GM18502 (cell line): ENCODE measurements at regions not wholly inside any gene's neighbourhood (a gene's known extent, or its start where the extent isn't known, plus 50 kb on each side); places are given as distances from the start of the nearest gene placed in this dataset.
A peak's percentile ranks its signal among the peaks of the same experiment; 100 is the strongest.
"Not testable (repeated sequence)": the region's sequence is repeated elsewhere in the genome, so short reads cannot be mapped to it uniquely, and the experiment has no call there.

Experiments used
- ATAC-seq: cut with Tn5 transposase; IDR thresholded peaks from one replicate; pipeline ENCODE4 v1.9.1; 2021; ENCODE audit warnings: mild to moderate bottlenecking; ENCODE audit not compliant: unreplicated experiment, poor library complexity

DNA sequence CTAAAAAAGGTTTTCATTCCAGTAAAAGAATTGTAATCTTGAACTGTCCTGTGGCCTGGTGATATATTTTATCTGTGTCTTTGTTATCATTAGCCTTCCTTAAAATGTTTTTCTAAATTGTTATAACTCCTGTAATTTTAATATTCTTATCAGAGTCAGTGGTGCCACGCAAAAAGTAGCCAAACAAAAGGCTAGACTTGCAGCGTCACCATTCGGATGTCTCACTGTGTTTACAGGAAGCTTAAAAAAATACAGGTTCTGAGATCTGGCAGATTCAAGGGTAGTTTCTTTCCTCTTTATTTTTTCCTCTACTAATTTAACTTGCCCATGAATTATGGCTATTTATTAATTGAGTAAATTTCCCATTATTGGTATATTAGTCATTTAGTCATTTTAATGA is 362.3 kb downstream of the MAT2B start:
- ATAC-seq = no peak

- ATAC-seq = no peak
These were observed 364.2 kb downstream of the MAT2B start for GRCh38 chr5:163869581-163869980.

DNA sequence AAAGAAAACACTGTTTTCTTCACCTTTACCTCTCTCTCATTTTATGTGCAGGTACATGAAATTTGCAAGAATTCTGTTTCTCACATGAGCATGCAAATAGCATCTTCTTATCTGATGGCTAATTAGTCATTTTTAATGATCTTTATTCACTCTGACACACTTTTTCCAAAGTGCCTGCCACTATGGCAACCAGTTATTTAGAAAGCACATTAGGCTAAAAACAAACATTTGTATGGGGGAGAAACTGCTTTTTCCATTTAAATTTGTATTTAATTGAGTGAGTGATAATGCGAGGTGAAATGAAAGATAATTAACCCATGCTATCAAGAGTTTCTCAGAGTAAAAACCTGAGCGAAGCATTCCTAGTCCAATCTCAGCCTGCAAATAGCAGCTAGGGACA is 365.0 kb downstream of the MAT2B start:
- ATAC-seq = no peak

- no peak for ATAC-seq
These were observed 369.0 kb downstream of the MAT2B start for GRCh38 chr5:163874431-163874830.

DNA sequence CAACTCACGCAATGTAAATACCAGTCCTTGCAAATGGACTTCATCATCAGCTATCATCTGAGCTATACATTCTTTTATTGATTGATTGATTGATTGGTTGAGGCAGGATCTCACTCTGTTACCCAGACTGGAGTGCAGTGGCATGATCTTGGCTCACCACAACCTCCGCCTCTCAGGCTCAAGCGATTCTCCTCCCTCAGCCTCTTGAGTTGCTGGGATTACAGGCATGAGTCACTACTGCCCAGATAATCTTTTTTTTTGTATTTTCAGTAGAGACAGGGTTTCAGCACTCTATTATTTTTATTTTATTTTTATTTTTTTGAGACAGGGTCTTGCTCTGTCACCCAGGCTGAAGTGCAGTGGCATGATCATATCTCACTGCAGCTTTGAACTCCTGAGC is 369.5 kb downstream of the MAT2B start:
- not testable (repeated sequence) for ATAC-seq

DNA sequence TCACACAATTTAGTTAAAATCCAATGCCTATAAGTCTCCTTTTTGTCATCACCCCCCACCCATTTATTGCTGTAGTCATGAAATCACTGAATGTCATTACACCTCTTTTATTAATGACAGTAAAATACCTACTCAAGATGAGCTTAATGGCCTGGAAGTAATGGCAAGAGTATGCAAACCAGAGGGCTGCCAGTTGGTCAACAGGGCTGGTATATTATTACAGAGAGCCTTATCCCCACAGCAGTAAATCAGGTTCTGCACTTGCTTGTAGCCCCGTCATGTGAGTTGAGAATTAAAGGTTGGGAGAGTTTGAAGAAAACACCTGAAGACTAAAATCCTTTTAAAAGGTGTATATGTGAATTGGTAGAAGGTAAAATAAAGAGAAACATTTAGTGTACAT is 372.4 kb downstream of the MAT2B start:
- no peak for ATAC-seq

GRCh38 chr5:163878490-163878889 is 373.1 kb downstream of the MAT2B start:
- ATAC-seq = no peak

GRCh38 chr5:163880302-163880701 is 374.9 kb downstream of the MAT2B start:
- no peak for ATAC-seq

- no peak for ATAC-seq
These were observed 379.7 kb downstream of the MAT2B start for GRCh38 chr5:163885117-163885516.

- no peak for ATAC-seq
These were observed 382.4 kb downstream of the MAT2B start for GRCh38 chr5:163887854-163888253.

- no peak for ATAC-seq
These were observed 382.9 kb downstream of the MAT2B start for GRCh38 chr5:163888366-163888765.

DNA sequence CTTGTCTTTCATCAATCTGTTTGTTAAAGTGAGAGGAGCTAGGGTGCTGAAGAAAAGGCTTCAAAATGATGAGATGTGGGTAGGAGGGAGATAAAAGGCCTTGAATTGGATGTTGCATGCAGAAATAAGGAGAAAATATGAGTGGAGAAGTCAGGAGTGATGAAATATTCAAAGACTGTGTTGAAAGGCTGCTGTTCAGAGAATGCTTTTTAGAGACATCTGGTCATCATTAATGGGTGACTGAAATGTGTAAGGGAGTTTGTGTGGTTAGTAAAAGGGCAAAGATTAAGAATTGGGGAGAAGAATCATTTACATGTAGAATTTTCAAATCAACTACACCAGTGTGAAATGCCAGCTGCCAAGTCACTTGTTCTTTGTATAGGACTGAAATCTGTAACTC is 383.9 kb downstream of the MAT2B start:
- no peak for ATAC-seq

DNA sequence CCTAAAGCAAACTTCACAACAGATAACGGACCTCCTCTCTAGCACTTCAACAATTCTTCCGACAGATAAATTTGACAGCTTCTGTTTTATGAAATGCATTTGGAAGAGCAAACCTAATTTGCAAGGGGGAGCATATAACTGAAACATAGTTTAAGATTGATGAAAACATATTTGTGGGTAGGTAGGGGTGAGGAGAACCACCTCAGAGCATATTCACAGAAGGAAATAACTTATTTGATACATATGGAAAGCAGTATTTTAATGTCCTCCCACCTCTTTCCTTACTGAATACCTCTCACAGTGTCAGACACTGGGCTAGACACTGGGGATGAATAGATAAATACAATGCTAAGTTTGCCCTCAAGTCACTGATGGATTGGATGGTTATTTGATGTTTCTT is 384.8 kb downstream of the MAT2B start:
- no peak for ATAC-seq

DNA sequence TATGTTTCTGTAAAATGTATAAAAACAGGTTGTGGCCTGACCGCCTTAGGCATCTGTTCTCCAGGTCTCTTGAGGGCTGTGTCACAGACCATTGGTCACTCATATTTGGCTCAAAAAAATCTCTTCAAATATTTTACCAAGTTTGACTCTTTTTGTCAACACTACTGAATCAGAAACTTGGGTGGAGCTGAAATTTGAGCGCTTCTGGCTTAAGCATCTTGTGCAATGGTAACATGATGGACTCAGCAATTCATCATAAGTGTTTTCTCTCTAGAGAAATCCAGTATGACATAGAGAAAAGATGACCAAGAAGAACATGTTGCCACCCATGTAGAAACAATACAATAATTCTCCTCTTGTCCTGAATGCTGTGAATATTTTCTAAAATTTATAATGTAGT is 387.9 kb downstream of the MAT2B start:
- no peak for ATAC-seq

- no peak for ATAC-seq
These were observed 389.2 kb downstream of the MAT2B start for GRCh38 chr5:163894645-163895044.

DNA sequence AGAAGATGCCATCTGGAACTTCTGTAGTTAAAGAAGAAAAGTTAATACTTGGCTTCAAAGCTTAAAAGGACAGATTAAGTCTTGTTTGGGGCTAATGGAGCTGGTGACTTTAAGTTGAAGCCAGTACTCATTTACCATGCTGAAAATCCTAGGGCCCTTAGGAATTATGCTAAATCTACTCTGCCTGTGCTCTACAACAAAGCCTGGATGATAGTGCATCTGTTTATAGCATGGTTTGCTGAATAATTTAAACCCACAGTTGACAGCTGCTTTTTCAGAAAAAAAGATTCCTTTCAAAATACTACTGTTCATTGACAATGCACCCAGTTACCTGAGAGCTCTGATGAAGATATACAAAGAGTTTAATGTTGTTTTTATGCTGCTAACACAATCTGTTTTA is 393.5 kb downstream of the MAT2B start:
- ATAC-seq = no peak

GRCh38 chr5:163907783-163908182 is 402.4 kb downstream of the MAT2B start:
- ATAC-seq = peak; percentile 72

DNA sequence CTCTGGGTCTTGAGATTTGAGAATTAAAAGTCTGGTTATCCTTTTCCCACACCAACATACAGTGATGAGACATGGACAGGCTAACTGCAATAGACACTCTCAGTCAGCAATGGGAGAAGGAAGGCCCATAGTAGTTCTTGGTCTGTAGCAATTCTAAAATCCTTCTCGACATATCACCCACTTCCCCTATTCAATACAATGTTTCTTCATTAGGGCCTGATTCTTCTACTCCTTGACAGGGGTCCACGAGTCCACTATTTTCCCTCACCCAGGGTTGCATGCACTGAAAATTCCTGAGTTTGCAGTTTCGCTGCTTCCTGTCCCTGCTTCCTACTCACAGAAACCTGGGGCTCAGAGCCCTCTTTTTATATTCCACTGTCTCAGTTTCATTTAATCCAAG is 402.8 kb downstream of the MAT2B start:
- peak; percentile 45 for ATAC-seq

DNA sequence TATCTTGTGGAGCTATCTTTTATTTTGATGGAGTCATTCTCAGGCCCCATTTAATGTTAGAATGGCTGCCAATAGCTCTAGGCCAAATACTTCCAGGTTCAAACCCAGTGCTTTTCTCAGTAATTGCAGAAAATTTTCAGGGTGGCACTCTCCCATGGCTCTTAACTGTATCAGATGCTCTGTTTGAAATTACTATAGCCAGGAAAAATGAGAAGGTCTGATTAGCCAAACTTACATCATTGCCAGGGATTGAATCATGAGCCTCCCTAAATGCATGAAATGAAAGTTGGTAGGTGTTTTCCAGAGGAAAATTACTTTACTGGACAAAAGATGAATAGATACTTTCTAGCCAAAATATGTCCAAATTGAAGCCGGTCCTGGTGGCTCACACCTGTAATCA is 404.8 kb downstream of the MAT2B start:
- ATAC-seq = no peak

DNA sequence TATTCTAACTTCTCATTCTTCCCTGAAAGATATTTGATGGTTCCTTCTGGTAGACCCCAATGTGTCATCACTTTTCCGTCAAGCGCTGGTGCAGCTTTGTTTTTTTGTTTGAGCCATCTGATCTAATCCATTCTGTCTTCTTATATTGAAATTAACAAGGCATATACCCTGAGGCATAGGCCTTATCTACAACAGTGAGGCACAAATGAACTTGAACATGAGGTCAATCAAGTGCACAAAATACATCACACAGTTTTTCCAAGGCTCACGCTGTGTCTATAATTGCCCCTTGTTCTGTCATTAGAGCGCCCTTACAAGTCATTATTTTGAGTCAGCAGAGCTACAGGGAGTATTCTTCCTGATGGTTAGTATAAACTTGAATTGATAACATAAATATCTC is 406.6 kb downstream of the MAT2B start:
- ATAC-seq = no peak

GRCh38 chr5:163913548-163913947 is 408.1 kb downstream of the MAT2B start:
- no peak for ATAC-seq

DNA sequence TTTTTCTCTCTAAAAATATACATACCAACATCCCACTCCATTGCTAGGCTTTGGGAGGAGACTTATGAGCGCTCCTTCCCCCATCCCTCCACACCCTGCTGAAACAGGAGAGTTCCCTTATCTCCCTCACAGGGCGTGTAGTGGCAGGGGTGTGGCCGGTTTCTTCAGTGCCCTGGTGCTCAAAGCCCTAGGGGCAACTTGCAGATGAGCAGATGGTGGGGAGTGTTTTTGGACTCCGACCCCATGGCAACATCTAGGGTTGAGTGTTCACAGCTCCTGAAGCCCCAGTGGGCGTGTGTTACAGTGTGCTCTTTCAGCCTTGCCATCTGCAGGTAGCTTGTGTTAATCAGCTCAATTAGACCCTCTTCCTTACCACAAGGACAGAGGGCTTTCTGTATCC is 409.5 kb downstream of the MAT2B start:
- ATAC-seq = peak; percentile 36

GRCh38 chr5:163915481-163915961 is 410.1 kb downstream of the MAT2B start:
- peak; percentile 72 for ATAC-seq
